ENCODE measurements at regions not wholly inside any gene's neighbourhood (a gene's known extent, or its start where the extent isn't known, plus 50 kb on each side); places are given as distances from the start of the nearest gene placed in this dataset.
A peak's percentile ranks its signal among the peaks of the same experiment; 100 is the strongest.

DNA sequence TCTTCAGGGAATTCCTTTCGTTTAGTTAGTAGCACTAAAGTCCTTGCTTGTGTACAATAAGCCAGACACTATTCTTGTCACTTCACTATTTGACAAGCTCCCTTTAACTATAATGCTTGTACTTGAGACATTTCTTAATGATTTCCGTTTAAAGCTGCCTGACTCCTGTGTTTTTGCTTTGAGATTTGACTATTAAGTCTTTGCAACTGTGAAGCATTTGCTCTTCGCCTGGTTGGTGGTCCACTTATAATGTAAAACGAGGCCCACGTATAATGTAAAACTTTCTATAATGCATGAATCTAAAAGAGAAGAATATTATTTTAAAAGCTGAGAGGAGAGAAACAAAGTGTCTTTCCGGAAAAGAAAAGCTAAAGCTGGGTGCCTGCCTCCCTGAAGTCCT is 204.1 kb upstream of the FAM47C start:
- TF ChIP-seq EZH2 (IDR thresholded peaks at IDR 0.05; ENCODE audit: borderline replicate concordance, insufficient read depth, low read length, poor library complexity, severe bottlenecking): no peak
- no peak for TF ChIP-seq REST (IDR thresholded peaks at IDR 0.05; ENCODE audit: borderline replicate concordance)
- no peak for TF ChIP-seq RAD21 (conservative IDR thresholded peaks at IDR 0.05)
- no peak for TF ChIP-seq CTCF (IDR thresholded peaks at IDR 0.05; ENCODE audit: poor library complexity, severe bottlenecking)
- TF ChIP-seq POLR2AphosphoS5 (IDR thresholded peaks at IDR 0.05): peak; percentile 20
- TF ChIP-seq TAF1 (IDR thresholded peaks at IDR 0.05; ENCODE audit: low read depth): no peak
- peak; percentile 72 for TF ChIP-seq EP300 (conservative IDR thresholded peaks at IDR 0.05; ENCODE audit: poor library complexity, severe bottlenecking)
